NCI-H2196 treated with DMSO at 0.1 percent for 48 hours (cell line): ENCODE measurements at regions not wholly inside any gene's neighbourhood (a gene's known extent, or its start where the extent isn't known, plus 50 kb on each side); places are given as distances from the start of the nearest gene placed in this dataset.
"Not testable (repeated sequence)": the region's sequence is repeated elsewhere in the genome, so short reads cannot be mapped to it uniquely, and the experiment has no call there.

Experiments
- DNase-seq: peaks from one replicate; lab custom pipeline; 2025; ENCODE audit not compliant: unreplicated experiment; lab: John Stamatoyannopoulos, UW

- no peak for DNase-seq
These were observed 479.9 kb upstream of the FANCL start for GRCh38 chr2:58720770-58721697.

- DNase-seq = no peak
These were observed 479.1 kb upstream of the FANCL start for GRCh38 chr2:58720033-58720769.

- DNase-seq = no peak
These were observed 474.2 kb upstream of the FANCL start for GRCh38 chr2:58715344-58715743.

GRCh38 chr2:58714238-58714637, 473.1 kb upstream of the FANCL start:
- no peak for DNase-seq

DNA sequence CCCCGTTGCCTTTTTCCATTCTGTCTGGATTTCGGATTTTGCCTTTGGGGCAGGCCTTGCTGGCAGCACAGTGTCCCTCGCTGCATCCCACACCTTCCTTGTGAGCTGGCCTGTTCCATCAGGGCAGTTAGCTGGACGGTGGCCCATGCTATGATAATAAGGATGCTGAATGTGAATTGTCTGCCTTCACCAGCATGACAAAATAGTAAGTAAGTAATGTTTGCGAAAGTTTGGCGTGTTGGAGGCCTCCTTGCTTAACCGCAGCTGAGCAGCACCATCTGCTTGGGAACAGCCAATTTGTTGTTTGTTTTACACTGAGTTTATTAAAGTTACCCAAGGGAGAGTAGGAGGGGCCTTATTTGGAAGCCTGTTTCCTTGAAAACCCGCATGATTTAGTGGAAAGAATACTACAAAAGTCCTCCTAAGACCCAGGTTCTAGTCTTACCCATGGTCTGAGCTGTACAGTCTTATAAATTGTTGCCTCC, 469.7 kb upstream of the FANCL start:
- DNase-seq = no peak

- no peak for DNase-seq
These were observed 468.7 kb upstream of the FANCL start for GRCh38 chr2:58709687-58710354.

GRCh38 chr2:58709274-58709673, 468.1 kb upstream of the FANCL start:
- DNase-seq = no peak

DNA sequence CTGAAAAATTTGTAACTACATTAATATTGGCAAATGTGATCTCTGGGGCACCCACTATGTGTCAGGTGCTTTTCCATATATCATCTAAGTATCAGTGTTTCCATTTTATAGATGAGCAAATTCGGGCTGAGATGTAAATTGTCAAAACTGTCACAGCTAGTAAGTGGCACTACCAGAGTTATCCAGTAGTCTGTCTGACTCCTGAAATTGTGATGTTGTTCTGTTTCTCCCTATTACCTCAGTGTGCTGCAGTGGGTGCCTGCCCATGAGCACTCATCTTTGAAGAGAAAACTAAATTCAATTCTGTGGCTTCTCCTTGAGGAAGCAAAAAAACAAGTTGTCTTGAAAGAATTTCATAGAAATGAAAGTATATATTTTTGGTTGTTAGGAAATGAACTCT, 467.4 kb upstream of the FANCL start:
- no peak for DNase-seq

GRCh38 chr2:58702302-58702885, 461.3 kb upstream of the FANCL start:
- DNase-seq = no peak

- DNase-seq = no peak
These were observed 460.7 kb upstream of the FANCL start for GRCh38 chr2:58701688-58702301.

DNA sequence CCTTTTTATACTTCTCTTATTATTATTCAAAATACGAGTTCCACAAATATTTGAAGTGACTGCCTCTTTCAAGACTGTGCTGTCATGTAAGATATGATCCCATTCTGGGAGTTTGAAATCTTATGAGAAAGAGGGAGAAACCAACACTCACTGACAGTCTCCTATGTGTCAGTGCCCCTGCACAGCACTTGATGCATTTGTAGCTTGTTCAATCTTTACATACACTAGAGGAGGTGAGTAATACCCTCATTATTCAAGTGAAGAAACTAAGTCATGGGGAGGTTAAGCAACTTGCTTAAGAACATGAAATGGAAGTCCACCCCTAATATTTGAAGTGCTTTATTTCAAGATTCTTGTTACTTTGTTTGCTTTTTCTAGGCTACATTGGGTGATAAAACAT, 459.5 kb upstream of the FANCL start:
- DNase-seq = no peak

DNA sequence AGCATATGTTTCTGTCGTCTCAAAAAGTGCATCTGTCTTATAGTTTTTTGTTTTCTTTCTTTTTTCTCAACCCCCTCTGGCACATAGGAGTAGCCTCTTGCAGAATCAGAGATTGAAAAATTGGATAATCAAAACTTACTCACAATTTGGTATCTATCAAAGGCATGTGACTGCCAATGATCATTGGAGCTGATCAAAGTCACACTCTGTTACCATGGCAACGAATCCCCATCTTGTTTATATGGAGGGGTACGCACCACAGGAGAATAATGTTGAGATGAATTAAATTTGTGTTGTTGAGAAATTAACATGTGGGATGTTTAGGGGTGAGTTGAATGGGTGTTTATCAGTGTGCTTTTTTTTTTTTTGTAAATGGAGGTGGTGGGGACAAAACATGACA, 458.3 kb upstream of the FANCL start:
- DNase-seq = no peak

DNA sequence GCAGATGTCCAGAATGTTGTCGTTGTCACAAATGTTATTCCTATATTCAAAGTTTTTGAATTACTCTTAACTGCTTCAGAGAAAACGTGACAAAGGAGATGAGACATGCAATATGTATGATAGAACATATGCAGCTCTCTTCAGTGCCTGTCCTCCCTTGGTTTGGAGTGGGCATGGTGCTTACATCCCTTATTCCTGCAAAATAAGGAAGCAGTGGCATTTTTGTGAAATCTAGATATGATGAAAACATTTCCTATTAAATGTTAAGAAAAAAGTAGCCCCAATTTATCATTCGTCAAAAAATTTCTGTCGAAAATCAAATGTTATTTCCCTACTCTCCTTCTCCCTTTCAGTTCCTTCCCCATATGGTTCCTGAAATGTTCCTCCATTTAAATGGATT, 457.5 kb upstream of the FANCL start:
- no peak for DNase-seq

GRCh38 chr2:58694114-58694513, 453.0 kb upstream of the FANCL start:
- not testable (repeated sequence) for DNase-seq

DNA sequence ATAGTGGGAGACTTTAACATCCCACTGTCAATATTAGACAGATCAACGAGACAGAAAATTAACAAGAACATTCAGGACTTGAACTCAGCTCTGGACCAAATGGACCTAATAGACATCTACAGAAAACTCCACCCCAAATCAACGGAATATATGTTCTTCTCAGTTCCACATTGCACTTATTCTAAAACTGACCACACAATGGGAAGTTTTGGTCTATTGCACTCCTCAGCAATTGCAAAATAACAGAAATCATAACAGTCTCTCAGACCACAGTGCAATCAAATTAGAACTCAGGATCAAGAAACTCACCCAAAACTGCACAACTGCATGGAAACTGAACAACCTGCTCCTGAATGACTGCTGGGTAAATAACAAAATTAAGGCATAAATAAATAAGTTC, 449.9 kb upstream of the FANCL start:
- not testable (repeated sequence) for DNase-seq

GRCh38 chr2:58688813-58689212, 447.7 kb upstream of the FANCL start:
- DNase-seq = no peak

GRCh38 chr2:58686776-58687175, 445.7 kb upstream of the FANCL start:
- DNase-seq = no peak

GRCh38 chr2:58680755-58681310, 439.7 kb upstream of the FANCL start:
- DNase-seq = no peak

DNA sequence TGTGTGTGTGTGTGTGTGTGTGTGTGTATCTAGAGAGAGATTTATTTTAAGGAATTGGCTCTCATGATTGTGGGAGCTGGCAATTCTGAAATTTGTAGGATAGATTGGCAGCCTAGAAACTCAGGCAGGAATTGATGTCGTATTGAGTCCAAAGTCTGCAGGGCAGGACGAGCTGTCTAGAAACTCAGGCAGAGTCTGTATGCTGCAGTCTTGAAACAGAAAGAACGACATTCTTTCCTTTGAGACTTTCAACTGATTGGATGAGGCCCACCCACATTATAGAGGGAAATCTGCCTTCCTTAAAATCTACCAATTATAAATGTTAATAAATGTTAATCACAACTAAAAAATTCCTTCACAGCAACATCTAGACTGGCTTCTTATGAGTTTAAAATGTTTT, 436.6 kb upstream of the FANCL start:
- no peak for DNase-seq

DNA sequence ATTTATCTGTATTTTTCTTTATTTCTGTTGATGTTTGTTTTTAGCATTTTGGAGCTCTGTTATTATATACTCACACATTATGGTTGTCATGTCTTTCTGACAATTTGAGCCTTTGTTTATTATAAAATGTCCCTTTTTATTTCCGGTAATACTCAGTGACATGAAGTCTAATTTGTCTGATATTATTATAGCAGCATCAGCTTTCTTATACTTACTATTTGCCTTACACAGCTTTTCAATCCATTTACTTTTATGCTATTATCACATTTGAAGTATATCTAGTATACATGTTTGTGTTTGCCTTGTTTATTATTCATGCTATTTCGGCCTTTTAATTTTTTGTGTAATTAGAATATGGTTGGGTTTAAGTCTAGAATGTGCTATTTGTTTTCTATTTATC, 430.6 kb upstream of the FANCL start:
- DNase-seq = no peak
